ENCODE measurements at regions not wholly inside any gene's neighbourhood (a gene's known extent, or its start where the extent isn't known, plus 50 kb on each side); places are given as distances from the start of the nearest gene placed in this dataset.
"Not testable (repeated sequence)": the region's sequence is repeated elsewhere in the genome, so short reads cannot be mapped to it uniquely, and the experiment has no call there.

DNA sequence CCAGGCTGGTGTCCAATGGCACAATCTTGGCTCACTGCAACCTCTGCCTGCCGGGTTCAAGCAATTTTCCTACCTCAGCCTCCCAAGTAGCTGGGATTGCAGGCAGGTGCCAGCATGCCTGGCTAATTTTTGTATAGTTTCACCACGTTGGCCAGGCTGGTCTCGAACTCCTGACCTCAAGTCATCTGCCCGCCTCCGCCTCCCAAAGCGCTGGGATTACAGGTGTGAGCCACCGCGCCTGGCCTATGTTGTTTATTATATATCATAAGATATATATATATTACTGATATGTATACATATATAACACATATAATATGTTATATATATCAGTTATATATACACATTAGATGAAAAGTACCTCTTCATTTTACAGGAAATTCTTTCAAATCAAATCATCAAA, 914.7 kb downstream of the FOXD4L5 start:
- H3K27ac Mint-ChIP-seq; H3K4me2 ChIP-seq (replicated peaks; ENCODE audit: low read depth, low read length, poor library complexity, severe bottlenecking); H3K27me3 ChIP-seq (replicated peaks in 1 of 4; ENCODE audit: control extremely low read depth in 1 of 4, control insufficient read depth in 3 of 4, insufficient read depth in 4 of 4, low read length in 3 of 4); H3K9me3 Mint-ChIP-seq (ENCODE audit: insufficient read depth); H3K4me1 Mint-ChIP-seq; CTCF ChIA-PET; POLR2A ChIA-PET; H3K4me3 Mint-ChIP-seq; intact Hi-C loops (cut with micrococcal nuclease); DNase-seq; H3K4me1 ChIP-seq (ENCODE audit: control insufficient read depth in 2 of 2, insufficient read depth in 2 of 2, low read length in 2 of 2); H4K20me1 ChIP-seq (ENCODE audit: control insufficient read depth, insufficient read depth, low read length, poor library complexity, severe bottlenecking); H3K27me3 Mint-ChIP-seq; H3K79me2 ChIP-seq (ENCODE audit: control insufficient read depth, insufficient read depth, low read length); H3K4me3 ChIP-seq (ENCODE audit: control extremely low read depth in 1 of 5, extremely low read depth in 1 of 5, insufficient read depth in 1 of 5, low read depth in 2 of 5, low read length in 4 of 5); H3K9me3 ChIP-seq (ENCODE audit: control extremely low read depth in 1 of 3, control insufficient read depth in 2 of 3, insufficient read depth in 1 of 3, low read length in 2 of 3); ATAC-seq (ENCODE audit: low read depth); H3K27ac ChIP-seq (ENCODE audit: low read length in 2 of 2); H2AFZ ChIP-seq (ENCODE audit: insufficient read depth, low read depth, low read length, poor library complexity, severe bottlenecking); H3K9ac ChIP-seq (ENCODE audit: low read length); H3K36me3 ChIP-seq (replicated peaks in 1 of 2; ENCODE audit: control extremely low read depth in 1 of 2, control insufficient read depth in 1 of 2, extremely low read depth in 1 of 2, insufficient read depth in 2 of 2, low read length in 1 of 2): not testable (repeated sequence)
- no CpG with 5 or more reads among the region's 8 CpGs for WGBS (ENCODE audit: insufficient coverage)

GRCh38 chr9:64369644-64370043, 915.4 kb downstream of the FOXD4L5 start:
- POLR2A ChIA-PET; H4K20me1 ChIP-seq (ENCODE audit: control insufficient read depth, insufficient read depth, low read length, poor library complexity, severe bottlenecking); ATAC-seq (ENCODE audit: low read depth); H3K27me3 Mint-ChIP-seq; H3K4me3 Mint-ChIP-seq; H3K79me2 ChIP-seq (ENCODE audit: control insufficient read depth, insufficient read depth, low read length); H3K4me2 ChIP-seq (replicated peaks; ENCODE audit: low read depth, low read length, poor library complexity, severe bottlenecking); H3K9me3 Mint-ChIP-seq (ENCODE audit: insufficient read depth); H3K4me1 ChIP-seq (ENCODE audit: control insufficient read depth in 2 of 2, insufficient read depth in 2 of 2, low read length in 2 of 2); intact Hi-C loops (cut with micrococcal nuclease); H3K9ac ChIP-seq (ENCODE audit: low read length); H2AFZ ChIP-seq (ENCODE audit: insufficient read depth, low read depth, low read length, poor library complexity, severe bottlenecking); H3K36me3 ChIP-seq (replicated peaks in 1 of 2; ENCODE audit: control extremely low read depth in 1 of 2, control insufficient read depth in 1 of 2, extremely low read depth in 1 of 2, insufficient read depth in 2 of 2, low read length in 1 of 2); H3K27ac ChIP-seq (ENCODE audit: low read length in 2 of 2); CTCF ChIA-PET; H3K9me3 ChIP-seq (ENCODE audit: control extremely low read depth in 1 of 3, control insufficient read depth in 2 of 3, insufficient read depth in 1 of 3, low read length in 2 of 3); H3K4me1 Mint-ChIP-seq; H3K27ac Mint-ChIP-seq; DNase-seq; H3K27me3 ChIP-seq (replicated peaks in 1 of 4; ENCODE audit: control extremely low read depth in 1 of 4, control insufficient read depth in 3 of 4, insufficient read depth in 4 of 4, low read length in 3 of 4): not testable (repeated sequence)
- WGBS (ENCODE audit: insufficient coverage) = no CpG with 5 or more reads among the region's 31 CpGs
- H3K4me3 ChIP-seq (ENCODE audit: control extremely low read depth in 1 of 5, extremely low read depth in 1 of 5, insufficient read depth in 1 of 5, low read depth in 2 of 5, low read length in 4 of 5) = peak overlapping the region in 1 of 5 experiments; percentile 21

DNA sequence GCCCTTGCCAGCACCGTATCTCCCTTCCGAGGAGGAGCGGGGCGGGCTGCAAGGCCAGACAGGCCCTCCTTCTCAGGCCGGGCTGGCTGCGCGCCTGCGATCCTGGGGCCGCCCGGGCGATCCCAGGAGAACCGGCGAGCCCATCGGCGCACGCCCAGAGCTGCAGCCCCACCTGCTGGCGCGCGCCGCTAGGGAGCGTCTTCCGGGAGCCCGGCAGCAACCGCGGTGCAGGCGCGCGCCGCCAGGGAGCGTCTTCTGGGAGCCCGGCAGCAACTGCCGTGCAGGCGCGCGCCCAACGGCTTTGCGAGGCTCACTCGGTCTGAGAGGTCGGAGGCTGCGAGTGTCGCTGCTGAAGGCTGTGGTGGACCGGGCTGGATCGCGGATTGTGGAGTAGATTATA, 915.9 kb downstream of the FOXD4L5 start:
- H2AFZ ChIP-seq (ENCODE audit: insufficient read depth, low read depth, low read length, poor library complexity, severe bottlenecking); H3K9ac ChIP-seq (ENCODE audit: low read length); H3K27ac Mint-ChIP-seq; H3K9me3 Mint-ChIP-seq (ENCODE audit: insufficient read depth); intact Hi-C loops (cut with micrococcal nuclease); CTCF ChIA-PET; H3K79me2 ChIP-seq (ENCODE audit: control insufficient read depth, insufficient read depth, low read length); H3K4me1 ChIP-seq (ENCODE audit: control insufficient read depth in 2 of 2, insufficient read depth in 2 of 2, low read length in 2 of 2); H3K27me3 ChIP-seq (replicated peaks in 1 of 4; ENCODE audit: control extremely low read depth in 1 of 4, control insufficient read depth in 3 of 4, insufficient read depth in 4 of 4, low read length in 3 of 4); DNase-seq; H3K9me3 ChIP-seq (ENCODE audit: control extremely low read depth in 1 of 3, control insufficient read depth in 2 of 3, insufficient read depth in 1 of 3, low read length in 2 of 3); H3K27me3 Mint-ChIP-seq; H3K27ac ChIP-seq (ENCODE audit: low read length in 2 of 2); H3K4me2 ChIP-seq (replicated peaks; ENCODE audit: low read depth, low read length, poor library complexity, severe bottlenecking); POLR2A ChIA-PET; H3K4me1 Mint-ChIP-seq; H3K4me3 Mint-ChIP-seq; H3K36me3 ChIP-seq (replicated peaks in 1 of 2; ENCODE audit: control extremely low read depth in 1 of 2, control insufficient read depth in 1 of 2, extremely low read depth in 1 of 2, insufficient read depth in 2 of 2, low read length in 1 of 2); H4K20me1 ChIP-seq (ENCODE audit: control insufficient read depth, insufficient read depth, low read length, poor library complexity, severe bottlenecking): not testable (repeated sequence)
- peak; percentile 100 for ATAC-seq (ENCODE audit: low read depth)
- peak overlapping the region in 2 of 5 experiments; percentile 25 to 32 for H3K4me3 ChIP-seq (ENCODE audit: control extremely low read depth in 1 of 5, extremely low read depth in 1 of 5, insufficient read depth in 1 of 5, low read depth in 2 of 5, low read length in 4 of 5)
- no CpG with 5 or more reads among the region's 44 CpGs for WGBS (ENCODE audit: insufficient coverage)

GRCh38 chr9:64368644-64368942, 916.4 kb downstream of the FOXD4L5 start:
- H3K4me3 Mint-ChIP-seq = peak overlapping the region; percentile 57
- H3K4me1 ChIP-seq (ENCODE audit: control insufficient read depth in 2 of 2, insufficient read depth in 2 of 2, low read length in 2 of 2); H3K9me3 ChIP-seq (ENCODE audit: control extremely low read depth in 1 of 3, control insufficient read depth in 2 of 3, insufficient read depth in 1 of 3, low read length in 2 of 3); CTCF ChIA-PET; POLR2A ChIA-PET; H4K20me1 ChIP-seq (ENCODE audit: control insufficient read depth, insufficient read depth, low read length, poor library complexity, severe bottlenecking); DNase-seq; H3K27ac ChIP-seq (ENCODE audit: low read length in 2 of 2); H3K27ac Mint-ChIP-seq; H2AFZ ChIP-seq (ENCODE audit: insufficient read depth, low read depth, low read length, poor library complexity, severe bottlenecking); H3K9me3 Mint-ChIP-seq (ENCODE audit: insufficient read depth); H3K4me1 Mint-ChIP-seq; H3K36me3 ChIP-seq (replicated peaks in 1 of 2; ENCODE audit: control extremely low read depth in 1 of 2, control insufficient read depth in 1 of 2, extremely low read depth in 1 of 2, insufficient read depth in 2 of 2, low read length in 1 of 2); ATAC-seq (ENCODE audit: low read depth); H3K79me2 ChIP-seq (ENCODE audit: control insufficient read depth, insufficient read depth, low read length); H3K27me3 Mint-ChIP-seq; intact Hi-C loops (cut with micrococcal nuclease); H3K27me3 ChIP-seq (replicated peaks in 1 of 4; ENCODE audit: control extremely low read depth in 1 of 4, control insufficient read depth in 3 of 4, insufficient read depth in 4 of 4, low read length in 3 of 4); H3K4me2 ChIP-seq (replicated peaks; ENCODE audit: low read depth, low read length, poor library complexity, severe bottlenecking); H3K9ac ChIP-seq (ENCODE audit: low read length): not testable (repeated sequence)
- H3K4me3 ChIP-seq (ENCODE audit: control extremely low read depth in 1 of 5, extremely low read depth in 1 of 5, insufficient read depth in 1 of 5, low read depth in 2 of 5, low read length in 4 of 5) = peak overlapping the region in 1 of 5 experiments; percentile 25
- WGBS (ENCODE audit: insufficient coverage) = no CpG with 5 or more reads among the region's 16 CpGs
